GM12865 (cell line): ENCODE measurements at regions not wholly inside any gene's neighbourhood (a gene's known extent, or its start where the extent isn't known, plus 50 kb on each side); places are given as distances from the start of the nearest gene placed in this dataset.

Experiments
- DNase-seq: peaks from one replicate; pipeline ENCODE4 v3.0.0; 2010; ENCODE audit warnings: low read depth
- H3K4me3 ChIP-seq: 2 replicates; pipeline ENCODE4 v1.5.1; 2011; ENCODE audit warnings: mild to moderate bottlenecking, low read depth, low read length, control low read depth
- TF ChIP-seq, protein P1 (sequence below): IDR thresholded peaks from 2 replicates; pipeline ENCODE4 v1.5.1; 2011; ENCODE audit warnings: low read length, control low read depth, low read depth, inconsistent platforms; ENCODE audit not compliant: insufficient read depth; ENCODE audit errors: missing control alignments

- no peak overlapping the region for H3K4me3 ChIP-seq
- TF ChIP-seq, protein P1, sequence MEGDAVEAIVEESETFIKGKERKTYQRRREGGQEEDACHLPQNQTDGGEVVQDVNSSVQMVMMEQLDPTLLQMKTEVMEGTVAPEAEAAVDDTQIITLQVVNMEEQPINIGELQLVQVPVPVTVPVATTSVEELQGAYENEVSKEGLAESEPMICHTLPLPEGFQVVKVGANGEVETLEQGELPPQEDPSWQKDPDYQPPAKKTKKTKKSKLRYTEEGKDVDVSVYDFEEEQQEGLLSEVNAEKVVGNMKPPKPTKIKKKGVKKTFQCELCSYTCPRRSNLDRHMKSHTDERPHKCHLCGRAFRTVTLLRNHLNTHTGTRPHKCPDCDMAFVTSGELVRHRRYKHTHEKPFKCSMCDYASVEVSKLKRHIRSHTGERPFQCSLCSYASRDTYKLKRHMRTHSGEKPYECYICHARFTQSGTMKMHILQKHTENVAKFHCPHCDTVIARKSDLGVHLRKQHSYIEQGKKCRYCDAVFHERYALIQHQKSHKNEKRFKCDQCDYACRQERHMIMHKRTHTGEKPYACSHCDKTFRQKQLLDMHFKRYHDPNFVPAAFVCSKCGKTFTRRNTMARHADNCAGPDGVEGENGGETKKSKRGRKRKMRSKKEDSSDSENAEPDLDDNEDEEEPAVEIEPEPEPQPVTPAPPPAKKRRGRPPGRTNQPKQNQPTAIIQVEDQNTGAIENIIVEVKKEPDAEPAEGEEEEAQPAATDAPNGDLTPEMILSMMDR = no peak
- DNase-seq = no peak
Observed at GRCh38 chr3:3315846-3316245, 136.4 kb upstream of the CRBN start.

DNA sequence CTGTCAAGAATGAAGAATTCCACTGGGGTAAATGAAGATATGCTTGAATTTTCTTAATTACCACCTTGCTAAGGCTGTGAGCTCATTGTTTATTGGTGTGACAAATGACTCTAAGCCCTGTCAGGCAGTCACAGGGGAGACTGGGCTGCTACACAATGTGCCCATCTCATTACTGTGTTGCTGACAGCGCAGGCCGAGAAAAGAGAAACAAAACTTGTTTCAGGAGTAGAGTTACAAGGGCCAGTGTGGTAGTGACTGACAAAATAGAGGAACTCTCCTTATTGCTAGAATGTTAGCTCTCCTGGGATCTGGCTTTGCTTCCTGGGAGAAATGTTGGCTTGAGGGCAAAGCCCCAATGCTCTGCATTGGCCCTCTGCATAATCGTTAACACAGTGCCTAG, 130.4 kb upstream of the CRBN start:
- no peak for DNase-seq
- TF ChIP-seq, protein P1 = no peak
- no peak overlapping the region for H3K4me3 ChIP-seq

DNA sequence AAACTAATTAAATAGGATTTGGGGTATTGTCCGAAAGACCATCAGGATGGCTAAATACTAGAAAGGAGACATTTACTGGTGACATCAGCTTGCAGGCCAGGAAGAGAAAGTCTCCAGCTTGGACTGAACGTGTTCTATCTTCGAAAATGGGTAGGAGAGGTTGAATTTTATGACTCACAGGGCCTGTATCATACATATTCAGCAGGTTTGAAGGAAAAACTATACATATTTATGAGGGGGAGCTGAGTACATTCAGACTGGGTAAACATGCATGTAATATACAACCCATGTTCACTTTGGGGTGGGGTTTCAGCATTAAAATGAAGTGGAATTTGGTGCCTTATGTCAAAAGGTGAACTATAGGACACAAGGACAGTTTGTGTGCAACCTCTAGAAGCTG, 129.3 kb upstream of the CRBN start:
- TF ChIP-seq, protein P1 = no peak
- H3K4me3 ChIP-seq = no peak overlapping the region
- DNase-seq = no peak

DNA sequence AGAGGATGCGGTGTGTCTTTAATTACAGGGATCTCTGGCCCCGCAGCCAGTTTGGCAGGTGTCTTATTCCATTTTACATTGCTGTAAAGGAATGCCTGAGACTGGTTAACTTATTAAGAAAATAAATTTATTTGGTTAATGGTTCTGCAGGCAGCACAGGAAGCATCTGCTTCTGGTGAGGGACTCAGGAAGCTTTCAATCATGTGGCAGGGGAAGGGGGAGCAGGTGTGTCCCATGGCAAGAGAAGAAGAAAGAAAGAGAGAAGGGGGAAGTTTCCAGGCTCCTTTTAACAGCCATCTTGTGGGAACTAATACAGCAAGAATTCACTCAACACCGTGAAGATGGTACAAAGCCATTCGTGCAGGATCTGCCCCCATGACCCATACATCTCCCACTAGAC, 128.0 kb upstream of the CRBN start:
- no peak overlapping the region for H3K4me3 ChIP-seq
- TF ChIP-seq, protein P1 = no peak
- no peak for DNase-seq

GRCh38 chr3:3305841-3306240, 126.3 kb upstream of the CRBN start:
- TF ChIP-seq, protein P1 = no peak
- H3K4me3 ChIP-seq = no peak overlapping the region
- DNase-seq = no peak

DNA sequence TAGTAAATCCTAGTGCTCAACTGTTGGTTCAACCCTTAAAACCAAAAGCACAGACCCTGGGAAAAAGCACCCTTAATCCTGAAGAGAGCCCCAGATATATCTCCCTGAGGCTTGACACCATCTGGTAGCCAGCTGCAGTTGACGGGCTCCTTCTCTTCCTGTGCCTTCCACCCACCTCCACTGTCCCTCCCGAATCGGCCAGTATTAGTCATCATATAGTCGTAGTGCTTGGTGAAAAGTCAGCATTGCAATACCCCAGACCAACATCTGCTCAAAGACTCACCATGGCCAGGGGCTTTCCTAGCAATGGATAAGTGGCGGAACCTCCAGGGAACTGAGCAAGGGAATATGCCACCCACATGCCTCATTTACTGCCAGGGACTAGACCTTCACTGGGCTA, 125.6 kb upstream of the CRBN start:
- no peak for DNase-seq
- no peak overlapping the region for H3K4me3 ChIP-seq
- TF ChIP-seq, protein P1 = no peak

- no peak for DNase-seq
- H3K4me3 ChIP-seq = no peak overlapping the region
- TF ChIP-seq, protein P1 = no peak
Observed at GRCh38 chr3:3303636-3304035, 124.1 kb upstream of the CRBN start.
